ENCODE measurements at regions not wholly inside any gene's neighbourhood (a gene's known extent, or its start where the extent isn't known, plus 50 kb on each side); places are given as distances from the start of the nearest gene placed in this dataset.
A peak's percentile ranks its signal among the peaks of the same experiment; 100 is the strongest.
"Not testable (repeated sequence)": the region's sequence is repeated elsewhere in the genome, so short reads cannot be mapped to it uniquely, and the experiment has no call there.

- peak; percentile 65 for DNase-seq
These were observed 763.7 kb upstream of the GRAMD2B start for GRCh38 chr5:125659316-125660023.

GRCh38 chr5:125660231-125660895 lies 762.8 kb upstream of the GRAMD2B start:
- DNase-seq: peak; percentile 31

GRCh38 chr5:125661584-125661983 lies 761.6 kb upstream of the GRAMD2B start:
- no peak for DNase-seq

GRCh38 chr5:125668884-125669283 lies 754.3 kb upstream of the GRAMD2B start:
- peak; percentile 10 for DNase-seq

GRCh38 chr5:125673359-125673950 lies 749.8 kb upstream of the GRAMD2B start:
- no peak for DNase-seq

DNA sequence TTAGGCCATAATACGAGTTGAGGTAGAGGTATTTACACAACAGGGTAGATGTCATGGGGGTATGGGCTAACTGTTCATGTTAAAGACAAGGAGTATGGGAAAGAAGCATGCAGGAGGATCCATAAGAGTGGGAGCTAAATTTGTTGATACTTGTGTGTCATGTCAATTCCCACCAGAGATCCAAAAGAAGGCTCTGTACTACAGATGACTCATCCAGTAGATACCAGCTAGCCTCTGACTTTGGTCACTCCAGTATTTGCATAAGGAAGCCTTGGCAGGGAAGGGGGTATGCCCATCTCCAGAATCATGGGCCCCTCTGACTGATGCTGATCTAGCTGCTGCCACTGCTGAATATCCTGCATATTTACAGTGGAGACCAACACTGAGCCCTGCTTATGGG lies 743.7 kb upstream of the GRAMD2B start:
- no peak for DNase-seq

DNA sequence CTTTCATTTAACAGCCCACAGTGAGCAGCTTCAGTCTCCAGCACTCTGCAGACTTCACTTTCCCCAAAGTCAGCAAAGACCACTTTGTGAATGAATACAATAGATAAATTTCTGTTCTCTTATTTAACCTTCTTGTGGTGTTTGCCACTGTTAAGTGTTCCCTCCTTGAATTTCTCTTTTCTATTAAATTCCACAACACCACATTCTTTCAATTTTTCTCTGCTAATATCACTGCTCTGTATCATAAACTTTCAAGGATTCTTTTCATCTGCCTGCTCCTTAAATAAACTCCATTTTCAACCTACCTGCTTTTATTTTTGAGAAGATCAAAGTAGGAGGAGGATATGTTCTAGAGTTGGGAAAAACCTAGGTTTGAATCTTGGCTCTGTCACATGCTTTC lies 739.5 kb upstream of the GRAMD2B start:
- no peak for DNase-seq

DNA sequence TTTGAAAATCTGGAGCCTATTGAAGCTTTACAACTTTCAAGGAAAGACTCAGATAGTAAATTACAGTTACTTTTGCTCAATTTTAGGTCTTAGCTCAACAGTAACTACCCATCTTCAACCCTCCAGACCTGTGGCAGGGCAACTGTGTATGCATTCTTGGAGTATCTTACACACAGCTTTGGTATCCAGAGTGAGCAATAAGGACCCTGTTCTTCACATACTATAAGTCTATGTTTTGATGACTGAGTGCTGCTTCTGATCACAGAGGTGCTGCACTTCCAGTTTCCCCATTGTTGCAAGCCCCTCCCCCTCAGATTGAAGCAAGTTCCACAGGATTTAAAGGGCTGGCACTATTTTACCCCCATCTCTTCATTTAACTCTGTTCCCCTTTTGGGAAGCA lies 737.4 kb upstream of the GRAMD2B start:
- peak; percentile 53 for DNase-seq

DNA sequence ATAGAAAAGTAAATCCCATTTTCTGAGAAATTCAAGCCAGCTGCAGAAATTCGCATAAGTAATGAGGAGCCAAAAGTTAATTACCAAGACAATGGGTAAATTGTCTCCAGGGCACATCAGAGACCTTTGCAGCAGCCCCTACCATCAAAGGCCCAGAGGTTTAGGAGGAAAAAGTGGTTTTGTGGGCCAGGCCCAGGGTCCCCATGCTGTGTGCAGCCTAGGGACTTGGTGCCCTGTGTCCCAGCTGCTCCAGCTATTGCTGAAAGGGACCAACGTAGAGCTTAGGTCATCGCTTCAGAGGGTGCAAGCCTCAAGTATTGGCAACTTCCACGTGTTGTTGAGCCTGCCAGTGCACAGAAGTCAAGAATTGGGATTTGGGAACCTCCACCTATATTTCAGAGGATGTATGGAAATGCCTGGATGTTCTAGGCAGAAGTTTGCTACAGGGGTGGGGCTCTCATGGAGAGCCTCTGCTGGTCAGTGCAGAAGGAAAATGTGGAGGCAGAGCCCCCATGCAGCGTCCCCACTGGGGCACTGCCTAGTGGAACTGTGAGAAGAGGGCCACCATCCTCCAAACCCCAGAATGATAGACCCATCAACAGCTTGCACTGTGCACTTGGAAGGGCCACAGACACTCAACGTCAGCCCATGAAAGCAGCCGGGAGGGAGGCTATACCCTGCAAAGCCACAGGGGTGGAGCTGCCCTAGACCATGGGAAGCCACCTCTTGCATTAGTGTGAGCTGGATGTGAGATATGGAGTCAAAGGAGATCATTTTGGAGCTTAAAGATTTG lies 731.3 kb upstream of the GRAMD2B start:
- DNase-seq: not testable (repeated sequence)

- peak; percentile 94 for DNase-seq
These were observed 727.1 kb upstream of the GRAMD2B start for GRCh38 chr5:125695996-125696655.

DNA sequence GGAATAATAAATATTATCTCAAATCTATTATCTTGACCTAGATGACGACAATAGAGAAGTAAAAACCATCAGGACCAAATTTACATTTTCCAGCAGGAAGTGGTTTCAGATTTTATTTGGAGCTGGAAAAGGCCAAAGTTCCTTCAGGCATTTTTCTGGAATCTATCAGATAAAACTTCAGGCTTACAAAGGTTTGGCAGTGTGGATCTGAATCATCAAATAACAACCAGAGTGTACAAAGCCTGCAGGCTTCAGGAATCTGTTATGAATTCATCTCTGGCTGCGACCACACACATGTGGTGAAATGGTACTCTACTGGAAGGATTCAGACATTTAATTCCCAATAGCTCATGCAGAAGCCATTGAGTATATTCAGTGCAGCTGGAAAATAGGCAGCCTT lies 726.4 kb upstream of the GRAMD2B start:
- DNase-seq: peak; percentile 98

DNA sequence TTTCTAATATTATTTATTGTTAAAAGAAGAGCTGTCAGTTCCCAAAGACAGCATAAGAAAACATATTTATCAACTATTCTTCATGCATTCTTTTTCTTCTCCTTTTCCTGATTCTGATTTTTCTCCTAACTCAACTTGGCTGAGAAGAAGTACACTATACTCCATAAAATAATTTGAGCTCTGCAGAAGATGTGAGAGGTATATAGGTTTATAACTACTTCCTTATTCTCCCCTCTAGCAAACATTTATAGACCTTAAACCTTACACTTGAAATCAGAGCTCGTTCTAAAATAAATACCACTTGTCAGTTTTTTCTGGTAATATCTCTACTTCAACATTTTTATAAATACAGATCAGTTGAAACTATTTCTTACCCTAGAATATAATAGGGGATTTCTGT lies 724.8 kb upstream of the GRAMD2B start:
- DNase-seq: no peak

- no peak for DNase-seq
These were observed 723.3 kb upstream of the GRAMD2B start for GRCh38 chr5:125699860-125700259.

DNA sequence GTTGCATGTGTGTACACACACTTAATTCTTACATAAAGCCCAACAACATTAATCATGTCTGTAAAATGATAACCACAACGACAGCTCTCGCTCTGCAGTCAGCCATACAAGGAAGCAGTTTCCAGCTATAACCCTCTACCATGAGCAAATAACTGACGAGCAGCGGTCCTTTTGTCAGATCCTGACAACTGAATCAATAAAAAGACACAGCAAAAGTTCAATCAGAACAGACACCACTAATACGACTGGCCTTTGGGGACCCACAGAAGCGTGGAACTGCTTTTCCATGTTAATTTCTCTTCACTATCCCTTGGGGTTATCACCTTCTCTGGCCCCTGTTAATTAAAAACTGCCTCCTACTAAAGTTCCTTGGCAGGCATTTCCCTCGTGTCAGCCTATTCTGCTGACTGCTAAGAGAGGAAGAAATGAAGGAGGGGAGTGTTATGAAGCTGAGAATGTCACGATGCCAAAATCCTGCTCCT lies 722.8 kb upstream of the GRAMD2B start:
- DNase-seq: peak; percentile 71

DNA sequence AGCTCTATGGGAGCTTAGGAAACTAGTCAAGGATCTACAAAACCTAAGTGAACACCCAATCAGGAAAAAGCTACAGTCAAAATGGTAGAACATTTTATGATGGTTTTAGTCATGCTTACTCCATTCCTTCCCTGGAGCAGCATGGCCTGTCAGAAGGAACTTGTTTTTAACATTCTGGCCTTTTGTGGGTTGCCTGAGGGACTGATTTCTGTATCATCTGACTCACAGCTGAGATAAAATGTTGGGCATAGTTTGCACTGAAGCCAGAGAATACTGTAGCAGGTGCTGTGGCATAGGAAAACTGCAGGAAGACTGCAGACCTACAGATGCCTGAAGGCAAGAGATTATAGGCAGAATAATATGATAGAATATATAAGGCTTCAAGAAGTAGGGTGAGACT lies 719.6 kb upstream of the GRAMD2B start:
- DNase-seq: no peak

- DNase-seq: no peak
These were observed 718.3 kb upstream of the GRAMD2B start for GRCh38 chr5:125704888-125705287.

GRCh38 chr5:125708583-125708982 lies 714.6 kb upstream of the GRAMD2B start:
- DNase-seq: no peak

- no peak for DNase-seq
These were observed 712.5 kb upstream of the GRAMD2B start for GRCh38 chr5:125710745-125711144.

DNA sequence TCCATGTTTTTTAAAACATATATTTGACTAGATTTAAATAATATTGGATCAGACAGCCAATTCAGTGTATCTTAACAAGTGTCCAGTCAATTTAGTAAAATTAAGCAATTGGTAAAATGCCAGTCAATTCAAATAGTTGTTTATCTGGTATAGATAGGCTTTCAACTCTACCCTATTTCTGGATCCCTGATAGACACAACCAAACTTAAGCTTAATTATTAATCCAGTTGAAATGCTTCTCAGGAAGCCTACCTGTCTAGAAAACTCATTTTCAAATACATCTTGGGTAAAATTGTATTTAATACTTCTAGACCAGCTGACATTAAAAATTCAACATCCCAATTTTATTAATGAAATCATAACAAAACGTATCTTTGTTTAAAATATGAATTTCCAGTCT lies 710.8 kb upstream of the GRAMD2B start:
- no peak for DNase-seq

DNA sequence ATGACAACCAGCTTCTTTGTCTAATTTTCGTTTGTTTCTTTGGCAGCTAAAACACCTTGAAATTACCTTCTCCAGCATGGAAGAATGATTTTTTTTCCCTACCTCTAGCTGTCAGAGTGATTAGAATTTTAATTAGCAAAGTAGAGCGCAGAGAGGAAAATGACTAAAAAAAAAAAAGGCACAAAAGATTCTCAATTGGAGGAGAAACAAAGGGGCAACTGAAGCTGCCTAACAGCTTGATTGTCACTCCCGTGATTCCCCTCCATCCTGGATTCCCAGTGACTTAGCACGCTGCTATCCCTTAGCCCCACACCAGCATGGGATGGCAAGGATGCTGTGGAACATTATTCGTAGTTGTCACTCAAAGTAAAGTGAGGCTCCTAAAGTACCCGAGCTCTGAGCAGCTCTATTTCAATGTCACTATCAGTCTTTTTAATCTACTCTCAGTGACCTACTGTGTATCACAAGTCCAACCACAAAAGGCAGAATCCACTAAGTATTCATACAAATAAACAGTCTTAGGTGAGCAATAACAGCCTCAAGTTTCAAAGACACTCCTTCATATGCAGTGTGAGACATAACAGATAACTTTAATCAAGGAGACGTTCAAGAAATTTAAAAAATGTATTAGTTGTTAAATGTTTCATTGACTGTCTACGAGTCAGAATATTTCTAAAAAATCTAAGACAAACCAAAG lies 710.0 kb upstream of the GRAMD2B start:
- DNase-seq: no peak

DNA sequence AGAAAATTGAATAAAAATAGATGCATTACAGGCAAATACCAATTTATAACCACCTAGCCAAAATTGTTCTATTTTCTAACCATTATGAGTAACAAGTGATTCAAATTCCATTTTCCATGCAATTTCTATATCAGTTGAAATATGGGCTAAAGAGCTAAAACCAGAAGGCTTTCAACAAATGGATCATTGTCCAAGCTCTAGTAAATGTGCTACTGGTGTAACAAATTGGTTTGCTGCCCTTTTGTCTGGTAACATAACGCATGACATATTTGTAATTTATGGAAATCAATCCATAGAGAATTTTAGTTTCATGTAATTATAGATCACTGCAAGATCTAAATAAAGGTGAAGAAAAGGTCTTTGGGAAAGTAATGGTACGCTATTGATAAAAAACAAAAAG lies 708.0 kb upstream of the GRAMD2B start:
- DNase-seq: no peak

DNA sequence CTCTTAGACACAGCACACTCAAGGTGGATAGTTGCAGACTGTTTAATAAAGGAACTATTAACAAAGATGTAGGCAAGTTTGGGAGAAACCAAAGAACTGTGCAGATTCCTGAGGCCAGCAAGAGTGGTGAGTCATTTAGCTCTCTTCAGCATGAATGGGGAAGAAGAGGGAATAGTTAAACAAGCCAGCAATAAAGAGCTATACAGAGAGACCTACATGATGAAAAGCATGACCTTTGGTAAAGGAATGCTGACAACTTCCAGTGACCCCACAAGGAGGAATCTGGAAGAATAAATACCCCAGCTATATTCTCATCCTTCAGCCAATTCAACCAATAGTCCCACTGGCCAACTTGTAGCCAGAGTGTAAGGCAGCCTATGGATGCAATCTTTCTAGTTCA lies 706.0 kb upstream of the GRAMD2B start:
- peak; percentile 96 for DNase-seq

All from fibroblast of upper back skin (primary cell).